AG20443 (cell line): ENCODE measurements at regions not wholly inside any gene's neighbourhood (a gene's known extent, or its start where the extent isn't known, plus 50 kb on each side); places are given as distances from the start of the nearest gene placed in this dataset.

ENCODE experiments used
- DNase-seq: peaks from one replicate; pipeline ENCODE4 v3.0.0; 2012; ENCODE audit warnings: low spot score, mixed read lengths

- DNase-seq = no peak
These were observed 296.6 kb downstream of the CHRM3 start for GRCh38 chr1:239682960-239683359.

DNA sequence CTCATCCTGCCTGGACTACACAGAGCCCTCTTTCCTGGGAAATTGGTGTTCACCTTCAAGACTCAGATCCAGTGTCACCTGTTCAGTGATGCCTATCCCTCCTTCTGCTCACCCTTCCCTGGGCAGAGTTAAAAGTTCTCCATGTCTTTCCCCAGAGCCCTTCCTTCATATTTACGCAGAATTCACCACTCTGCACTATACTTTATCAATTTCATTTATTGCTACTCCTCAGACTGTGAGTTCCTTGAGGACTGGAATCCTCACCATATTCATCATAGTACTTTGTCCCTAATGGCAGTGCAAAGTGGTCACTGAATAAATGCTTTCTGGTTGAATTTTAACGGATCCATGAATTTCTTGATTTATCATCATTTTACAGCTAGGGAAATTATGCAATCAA, 300.0 kb downstream of the CHRM3 start:
- DNase-seq = no peak

DNA sequence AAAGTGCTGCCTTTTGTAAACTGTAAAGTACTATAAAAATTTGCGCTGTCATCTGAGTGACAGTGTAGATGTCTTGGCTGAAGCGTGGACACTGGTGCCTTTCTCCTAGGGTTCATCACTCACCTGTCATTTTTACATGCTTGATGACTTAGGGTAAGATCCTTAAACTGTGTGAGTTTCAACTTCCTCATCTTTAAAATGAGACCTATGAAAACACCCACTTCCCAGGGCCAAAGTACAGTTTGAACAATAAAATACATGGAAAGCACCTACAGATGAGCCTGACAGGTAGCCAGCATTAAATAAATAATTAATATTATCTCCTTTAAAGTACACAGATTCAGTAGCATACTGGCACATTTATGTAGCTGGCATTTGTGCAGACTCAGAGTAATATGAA, 309.9 kb downstream of the CHRM3 start:
- DNase-seq = no peak

- no peak for DNase-seq
These were observed 314.3 kb downstream of the CHRM3 start for GRCh38 chr1:239700667-239701066.

DNA sequence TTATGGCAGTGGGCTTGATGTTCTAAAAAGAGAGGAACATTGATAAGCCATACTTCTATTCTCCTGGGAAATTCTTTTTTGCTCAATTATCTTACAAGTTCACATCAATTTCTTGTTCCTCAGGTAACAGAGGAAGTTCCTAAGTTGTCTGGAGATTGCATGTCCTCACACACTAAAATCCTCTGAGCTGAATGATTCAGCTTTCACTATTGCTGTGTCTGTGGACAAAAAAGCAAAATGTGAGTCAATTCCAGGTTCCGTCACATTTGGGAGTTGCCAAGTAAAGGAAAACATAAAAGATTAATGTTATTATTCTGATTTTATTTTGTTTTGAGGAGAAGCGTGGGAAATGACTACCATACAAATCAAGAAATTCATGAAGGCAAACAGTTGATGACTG, 316.7 kb downstream of the CHRM3 start:
- no peak for DNase-seq

DNA sequence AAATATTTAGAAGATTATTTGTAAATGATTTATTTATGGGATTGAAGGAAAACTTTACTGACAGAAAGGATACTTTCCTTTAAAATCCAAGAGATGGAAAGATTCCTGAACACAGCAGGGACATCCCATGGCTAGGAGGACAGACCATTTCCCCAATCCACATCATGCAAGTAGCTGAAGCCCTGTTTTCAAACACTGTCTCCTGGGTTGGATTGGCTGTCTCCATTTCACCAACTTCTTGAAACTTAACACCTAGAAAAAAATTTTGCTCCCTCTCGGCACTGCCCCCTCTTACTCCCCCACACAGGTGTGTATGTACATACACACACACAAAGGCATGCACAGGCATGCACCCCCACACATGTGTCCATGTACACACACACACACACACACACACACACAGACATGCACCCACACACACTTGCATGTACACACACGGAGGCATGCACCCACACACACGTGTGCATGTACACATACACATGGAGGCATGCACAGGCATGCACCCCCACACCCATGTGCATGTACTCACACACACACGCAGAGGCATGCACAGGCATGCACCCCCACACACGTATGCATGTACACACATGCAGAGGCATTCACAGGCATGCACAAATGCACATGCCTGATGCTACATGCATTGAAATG, 320.0 kb downstream of the CHRM3 start:
- DNase-seq = no peak

GRCh38 chr1:239707615-239708014, 321.2 kb downstream of the CHRM3 start:
- DNase-seq = no peak

DNA sequence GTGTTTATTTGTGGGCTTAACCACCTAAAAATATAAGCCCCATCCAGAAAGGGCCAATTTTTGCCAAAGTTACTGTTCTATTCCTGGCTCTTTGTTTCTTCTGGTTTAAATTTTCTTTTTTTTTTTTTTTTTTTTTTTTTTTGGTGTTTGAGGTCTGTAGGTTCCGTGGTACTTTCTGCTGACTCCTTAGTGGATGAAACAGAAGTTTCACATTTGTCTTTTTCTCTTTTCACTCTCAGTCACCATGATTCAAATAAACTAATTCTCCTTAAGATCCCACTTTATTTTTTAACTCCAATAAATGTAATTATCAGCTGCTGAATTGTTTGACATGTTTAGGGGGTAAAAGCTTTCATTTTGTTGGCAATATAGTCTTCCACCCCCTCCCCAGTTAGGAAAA, 322.3 kb downstream of the CHRM3 start:
- DNase-seq = no peak

DNA sequence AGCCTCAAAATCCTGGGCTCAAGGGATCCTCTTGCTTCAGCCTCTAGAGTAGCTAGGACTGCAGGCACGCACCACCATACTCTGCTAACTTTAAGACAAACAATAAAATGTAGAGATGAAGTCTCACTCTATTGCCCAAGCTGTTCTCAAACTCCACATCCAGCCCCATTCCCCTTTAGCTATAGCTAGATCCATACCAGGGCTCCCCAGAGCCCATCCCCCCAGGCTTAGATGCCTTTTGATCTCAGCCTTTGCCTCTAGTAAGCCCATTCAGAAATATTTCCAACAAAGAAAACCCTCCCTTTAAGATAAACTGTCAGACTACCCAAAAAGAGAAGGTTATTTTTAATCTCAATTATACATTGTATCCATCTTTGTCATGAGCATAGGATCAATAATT, 325.4 kb downstream of the CHRM3 start:
- DNase-seq = no peak

GRCh38 chr1:239717097-239717917, 330.9 kb downstream of the CHRM3 start:
- DNase-seq = no peak

GRCh38 chr1:239717918-239718184, 331.5 kb downstream of the CHRM3 start:
- DNase-seq = no peak

DNA sequence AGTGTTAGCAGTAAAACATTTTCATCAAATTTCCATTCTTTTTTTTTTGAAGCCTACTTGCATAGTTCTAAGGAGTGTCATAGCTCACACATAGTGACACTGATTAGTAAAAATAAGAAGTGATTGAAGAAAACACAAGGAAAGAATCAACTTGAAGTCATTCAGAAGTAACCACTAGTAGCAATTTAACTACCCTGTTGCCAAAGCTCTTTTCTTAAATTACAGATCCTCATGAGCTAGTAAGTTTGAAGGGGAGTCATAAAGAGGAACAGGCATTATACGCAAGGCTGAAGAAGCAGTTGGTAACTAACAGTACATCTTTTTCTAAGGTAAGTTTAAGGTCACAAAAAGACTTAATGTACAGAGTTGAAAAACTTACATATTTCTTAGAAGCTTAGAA, 332.2 kb downstream of the CHRM3 start:
- no peak for DNase-seq

GRCh38 chr1:239718997-239719628, 332.7 kb downstream of the CHRM3 start:
- DNase-seq = no peak

- DNase-seq = no peak
These were observed 333.4 kb downstream of the CHRM3 start for GRCh38 chr1:239719642-239720258.

GRCh38 chr1:239722035-239722434, 335.7 kb downstream of the CHRM3 start:
- no peak for DNase-seq

DNA sequence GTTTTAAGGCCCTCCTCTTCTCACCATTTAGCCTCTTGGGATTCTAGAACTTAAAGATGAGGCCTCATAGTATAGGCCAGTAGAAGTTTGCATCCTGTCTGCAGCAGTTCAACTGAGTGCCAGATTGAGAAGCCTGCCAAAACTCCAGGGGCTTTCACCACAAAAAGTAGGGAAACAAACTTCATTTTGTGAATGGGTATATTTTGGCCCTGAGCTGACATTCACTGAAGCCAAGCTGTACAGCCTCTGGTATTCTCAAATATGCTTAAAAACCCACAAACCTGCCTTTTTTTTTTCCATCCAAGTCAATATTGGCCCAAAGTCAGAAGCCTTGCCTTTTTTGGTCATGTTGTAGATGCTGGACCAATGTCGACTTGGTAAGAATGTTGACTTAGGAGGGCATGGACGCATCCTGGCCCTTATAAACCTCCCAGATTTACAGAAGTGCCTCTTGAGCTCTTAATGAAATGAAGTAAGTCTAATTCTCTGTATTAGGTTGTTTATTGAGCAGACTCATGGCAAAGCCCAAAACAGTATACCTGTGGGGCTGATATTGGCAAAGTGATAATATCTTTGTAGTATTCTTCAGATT, 337.5 kb downstream of the CHRM3 start:
- DNase-seq = no peak

DNA sequence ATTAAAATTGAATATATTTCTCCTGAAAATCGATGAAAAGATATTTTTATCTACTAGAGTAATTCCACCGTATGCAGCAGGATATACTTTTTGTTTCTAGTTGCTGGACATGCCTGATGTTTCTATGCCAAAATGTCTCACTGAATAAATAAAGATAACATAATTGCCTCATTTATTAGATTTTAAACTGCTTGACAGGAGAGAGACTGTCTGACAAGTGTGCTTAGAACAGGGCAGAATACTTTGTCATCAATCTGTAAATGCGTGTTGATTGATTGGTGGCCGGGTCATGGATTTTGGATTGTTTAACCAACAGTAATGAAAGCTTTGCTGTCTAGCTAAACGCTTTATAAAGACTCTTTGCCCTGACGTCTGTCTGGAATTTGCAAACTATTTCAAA, 339.0 kb downstream of the CHRM3 start:
- no peak for DNase-seq

DNA sequence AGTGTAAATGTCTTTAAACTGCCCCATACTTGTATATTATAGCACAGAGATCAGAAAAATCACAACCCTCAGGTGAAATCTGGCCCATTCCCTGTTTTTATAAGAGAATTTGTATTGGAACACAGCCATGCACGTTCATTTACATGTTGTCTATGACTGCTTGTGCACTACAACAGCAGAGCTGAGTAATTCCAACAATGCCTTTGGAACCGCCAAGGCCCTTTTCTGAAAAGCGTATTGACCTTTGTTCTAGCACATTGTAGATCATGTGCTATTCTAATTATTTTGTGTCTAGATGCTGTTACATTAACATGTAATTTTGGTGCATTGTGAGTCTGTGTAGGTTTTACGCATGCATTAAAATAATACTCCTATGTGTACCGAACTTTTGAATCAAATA, 339.6 kb downstream of the CHRM3 start:
- no peak for DNase-seq

DNA sequence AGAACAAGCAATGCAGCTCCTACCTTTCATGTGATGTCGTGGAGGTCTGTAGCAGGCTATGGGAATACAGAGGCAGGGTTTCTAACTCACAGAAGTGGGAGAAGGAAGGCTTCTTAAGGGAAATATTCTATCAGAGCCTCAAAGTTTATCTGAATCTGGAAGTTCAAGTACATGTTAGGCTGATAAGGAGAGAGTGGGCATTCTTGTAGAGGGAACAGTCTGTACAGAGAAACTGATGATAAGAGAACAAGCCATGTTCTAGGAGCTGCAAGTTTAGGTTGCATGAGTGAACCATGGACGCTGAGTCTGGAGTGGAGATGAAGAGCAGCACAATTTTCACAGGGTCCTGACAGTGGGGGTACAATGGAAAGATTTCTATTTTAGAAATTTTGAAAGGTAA, 344.0 kb downstream of the CHRM3 start:
- no peak for DNase-seq

DNA sequence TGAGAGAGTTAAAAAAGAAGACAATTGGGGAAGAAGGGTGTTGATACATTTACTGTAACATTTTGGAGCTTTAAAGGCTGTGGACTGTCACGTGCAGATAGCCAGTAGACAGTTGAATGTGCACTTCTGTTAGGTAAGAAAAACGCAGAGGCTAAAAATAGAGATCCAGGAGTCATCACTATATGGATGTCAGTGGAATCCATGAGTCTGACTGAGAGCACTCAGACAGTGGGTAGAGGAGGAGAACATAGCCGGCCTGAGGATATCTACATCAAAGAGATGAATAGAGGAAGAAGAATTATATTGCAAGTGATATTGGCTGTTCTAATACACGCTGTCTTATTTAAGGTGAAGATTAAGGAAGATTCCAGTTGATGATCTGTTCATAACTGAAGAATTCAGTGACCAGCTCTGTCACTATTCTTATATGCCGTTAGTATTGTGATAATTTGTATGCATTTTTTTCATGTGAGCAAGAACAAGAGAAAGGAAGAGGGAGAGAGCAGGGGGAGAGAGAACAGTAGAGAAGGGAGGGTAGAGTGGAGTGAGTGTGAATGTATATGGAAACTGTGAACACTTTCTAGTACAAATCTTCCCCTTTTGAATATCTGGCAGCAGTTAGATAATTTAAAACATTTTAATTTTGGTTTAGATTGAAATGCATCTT, 344.8 kb downstream of the CHRM3 start:
- DNase-seq = no peak

DNA sequence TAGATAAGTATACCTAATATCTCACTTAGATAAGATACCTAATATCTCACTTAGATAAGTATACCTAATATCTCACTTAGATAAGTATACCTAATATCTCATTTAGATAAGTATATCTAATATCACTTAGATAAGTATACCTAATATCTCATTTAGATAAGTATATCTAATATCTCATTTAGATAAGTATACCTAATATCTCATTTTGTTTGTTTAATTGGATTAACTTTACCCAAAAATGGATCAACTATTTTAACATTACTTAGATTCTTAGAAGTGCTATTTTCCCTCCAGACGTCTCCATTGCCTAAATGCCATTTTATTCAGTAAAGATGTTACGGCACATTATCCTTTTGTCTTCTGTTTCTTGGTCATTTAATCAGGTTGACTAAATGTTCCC, 346.4 kb downstream of the CHRM3 start:
- no peak for DNase-seq

- no peak for DNase-seq
These were observed 347.6 kb downstream of the CHRM3 start for GRCh38 chr1:239733995-239734394.
